ENCODE measurements at regions not wholly inside any gene's neighbourhood (a gene's known extent, or its start where the extent isn't known, plus 50 kb on each side); places are given as distances from the start of the nearest gene placed in this dataset.

- Histone ChIP-seq H3K4me1 (no peaks in the 10 kb centered on the region), H3K27ac (no peak overlapping the region), H3K27me3 (no peaks in the 10 kb centered on the region), H3K4me3 (no peak overlapping the region), H3K9me3 (no peaks in the 10 kb centered on the region), H3K36me3 (no peaks in the 10 kb centered on the region)
- intact Hi-C loops (cut with DNase I) = no loop called here
- WGBS, 2 donors = 54 to 68% methylated on average over 8 of the region's 8 CpGs
- TF ChIP-seq, protein P1, sequence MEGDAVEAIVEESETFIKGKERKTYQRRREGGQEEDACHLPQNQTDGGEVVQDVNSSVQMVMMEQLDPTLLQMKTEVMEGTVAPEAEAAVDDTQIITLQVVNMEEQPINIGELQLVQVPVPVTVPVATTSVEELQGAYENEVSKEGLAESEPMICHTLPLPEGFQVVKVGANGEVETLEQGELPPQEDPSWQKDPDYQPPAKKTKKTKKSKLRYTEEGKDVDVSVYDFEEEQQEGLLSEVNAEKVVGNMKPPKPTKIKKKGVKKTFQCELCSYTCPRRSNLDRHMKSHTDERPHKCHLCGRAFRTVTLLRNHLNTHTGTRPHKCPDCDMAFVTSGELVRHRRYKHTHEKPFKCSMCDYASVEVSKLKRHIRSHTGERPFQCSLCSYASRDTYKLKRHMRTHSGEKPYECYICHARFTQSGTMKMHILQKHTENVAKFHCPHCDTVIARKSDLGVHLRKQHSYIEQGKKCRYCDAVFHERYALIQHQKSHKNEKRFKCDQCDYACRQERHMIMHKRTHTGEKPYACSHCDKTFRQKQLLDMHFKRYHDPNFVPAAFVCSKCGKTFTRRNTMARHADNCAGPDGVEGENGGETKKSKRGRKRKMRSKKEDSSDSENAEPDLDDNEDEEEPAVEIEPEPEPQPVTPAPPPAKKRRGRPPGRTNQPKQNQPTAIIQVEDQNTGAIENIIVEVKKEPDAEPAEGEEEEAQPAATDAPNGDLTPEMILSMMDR (IDR thresholded peaks at IDR 0.05) = no peak
- FAIRE-seq = peak; percentile 80
- peak in 1 of 4 donors; percentile 59 for ATAC-seq
- no peak for DNase-seq
Measured at GRCh38 chr4:87732033-87732765, 67.2 kb upstream of the IBSP start.

DNA sequence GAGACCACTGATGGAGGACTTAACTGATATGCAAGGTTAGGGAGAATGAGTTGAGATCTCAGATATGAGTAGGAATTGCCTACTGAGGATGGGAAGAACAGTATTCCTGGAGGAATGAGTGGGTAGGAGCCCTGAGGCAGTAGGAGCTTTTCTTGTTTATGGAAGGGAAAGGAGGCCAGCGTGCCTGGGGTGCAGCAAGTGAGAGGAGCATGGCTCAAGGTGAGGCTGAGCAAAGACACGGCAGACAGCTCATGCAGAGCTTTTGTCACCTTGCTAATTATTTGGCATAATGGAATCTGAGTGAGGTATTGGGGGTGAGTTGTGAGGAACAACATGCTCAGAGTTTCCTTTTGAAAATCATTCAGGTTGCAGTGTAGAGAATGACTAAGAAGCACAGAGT lies 65.3 kb upstream of the IBSP start:
- WGBS, 2 donors = 63 to 86% methylated on average over 2 of the region's 2 CpGs
- Histone ChIP-seq H3K4me1 (no peaks in the 10 kb centered on the region), H3K27ac (no peak overlapping the region), H3K4me3 (no peak overlapping the region), H3K9me3 (no peaks in the 10 kb centered on the region), H3K36me3 (no peaks in the 10 kb centered on the region), H3K27me3 (no peaks in the 10 kb centered on the region)
- no peak for DNase-seq
- ATAC-seq = no peak
- TF ChIP-seq, protein P1 (IDR thresholded peaks at IDR 0.05) = no peak
- no peak for FAIRE-seq
- intact Hi-C loops (cut with DNase I) = no loop called here

DNA sequence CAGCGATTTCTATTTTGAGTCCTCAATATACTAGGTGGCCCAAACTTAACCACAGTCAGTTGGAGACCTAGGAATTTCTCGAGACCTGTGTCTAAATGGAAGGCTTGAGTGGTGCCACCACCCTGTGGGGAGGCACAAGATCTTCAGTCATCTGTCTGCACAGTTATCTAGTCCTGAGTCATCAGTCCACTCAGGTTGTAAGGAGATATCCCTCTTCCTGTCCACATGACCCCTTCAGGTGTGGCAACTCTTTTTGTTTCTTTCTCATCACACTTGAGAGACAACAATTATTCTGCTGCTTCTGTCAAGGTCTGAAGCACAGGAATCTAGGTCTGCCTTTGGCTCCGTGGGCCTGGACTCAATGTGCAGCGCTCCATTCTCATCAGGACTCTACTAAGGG lies 64.4 kb upstream of the IBSP start:
- intact Hi-C loops (cut with DNase I) = no loop called here
- TF ChIP-seq, protein P1 (IDR thresholded peaks at IDR 0.05) = no peak
- no peak for ATAC-seq
- WGBS, 2 donors = 58 to 60% methylated on average over 4 of the region's 4 CpGs
- no peak for FAIRE-seq
- Histone ChIP-seq H3K36me3 (no peaks in the 10 kb centered on the region), H3K27me3 (no peaks in the 10 kb centered on the region), H3K9me3 (no peaks in the 10 kb centered on the region), H3K4me3 (no peak overlapping the region), H3K27ac (no peak overlapping the region), H3K4me1 (no peaks in the 10 kb centered on the region)
- DNase-seq = no peak

GRCh38 chr4:87738483-87738882 lies 60.9 kb upstream of the IBSP start:
- FAIRE-seq (no peak), ATAC-seq (no peak), DNase-seq (no peak)
- Histone ChIP-seq H3K4me3 (no peak overlapping the region), H3K36me3 (no peaks in the 10 kb centered on the region), H3K9me3 (no peaks in the 10 kb centered on the region), H3K4me1 (no peaks in the 10 kb centered on the region), H3K27ac (no peak overlapping the region), H3K27me3 (no peaks in the 10 kb centered on the region)
- intact Hi-C loops (cut with DNase I) = no loop called here
- TF ChIP-seq, protein P1 (IDR thresholded peaks at IDR 0.05) = no peak

GRCh38 chr4:87739494-87739893 lies 59.9 kb upstream of the IBSP start:
- 81 to 84% methylated on average over 2 of the region's 2 CpGs for WGBS, 2 donors
- TF ChIP-seq, protein P1 (IDR thresholded peaks at IDR 0.05) = no peak

More at GRCh38 chr4:87739494-87739893, 59.9 kb upstream of the IBSP start:
- Histone ChIP-seq H3K4me3 (no peak overlapping the region), H3K36me3 (no peaks in the 10 kb centered on the region), H3K27ac (no peak overlapping the region), H3K4me1 (no peaks in the 10 kb centered on the region), H3K27me3 (no peaks in the 10 kb centered on the region), H3K9me3 (no peaks in the 10 kb centered on the region)
- FAIRE-seq (no peak), DNase-seq (no peak), ATAC-seq (no peak)
- intact Hi-C loops (cut with DNase I) = no loop called here

All from pancreas (tissue), 10 donors.